OCI-LY7 (cell line): ENCODE measurements at regions not wholly inside any gene's neighbourhood (a gene's known extent, or its start where the extent isn't known, plus 50 kb on each side); places are given as distances from the start of the nearest gene placed in this dataset.

ENCODE experiments used
- CTCF ChIP-seq: fragments of 200-600 bp; sonication (generic); conservative IDR thresholded peaks from 2 replicates; pipeline ENCODE4 v1.5.1; 2014; ENCODE audit warnings: mild to moderate bottlenecking, antibody characterized with exemption, low read length, moderate library complexity, mixed read lengths
- EZH2phosphoT487 ChIP-seq: fragments of 200-600 bp; sonication (generic); IDR thresholded peaks from 2 replicates; pipeline ENCODE4 v1.6.1; 2018; ENCODE audit warnings: low read depth, borderline replicate concordance, mild to moderate bottlenecking, mixed run types, antibody characterized with exemption, low read length, moderate library complexity, mixed read lengths

- TF ChIP-seq CTCF, result no peak
- TF ChIP-seq EZH2phosphoT487, result no peak
Measured at GRCh38 chr22:48941903-48942575, 885.6 kb downstream of the BRD1 start.
